Femur (tissue), 1 donor: ENCODE measurements at regions not wholly inside any gene's neighbourhood (a gene's known extent, or its start where the extent isn't known, plus 50 kb on each side); places are given as distances from the start of the nearest gene placed in this dataset.

ENCODE experiments used
- DNase-seq: peaks from one replicate; pipeline ENCODE4 v3.0.0-alpha.2; 2017

DNA sequence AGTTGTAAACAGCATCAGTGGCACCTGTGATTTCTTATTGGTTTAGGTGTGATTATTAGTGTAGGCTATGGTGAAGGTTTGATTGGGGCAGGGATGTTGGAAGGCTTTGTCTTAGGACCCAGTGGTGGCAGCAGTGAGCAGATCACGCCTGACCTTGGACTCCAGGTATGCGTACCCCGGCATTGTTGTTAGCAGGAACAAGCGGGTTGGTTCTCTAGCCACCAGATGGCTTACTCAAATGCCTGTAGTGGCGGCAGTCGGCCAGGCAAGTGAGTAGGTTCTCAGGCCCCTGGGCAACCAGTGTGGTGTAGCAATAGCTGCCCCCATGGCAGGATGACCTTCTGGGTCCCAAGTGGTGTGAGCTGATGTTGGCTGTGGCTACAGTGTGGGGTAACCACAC lies 558.3 kb downstream of the KCNJ3 start:
- no peak for DNase-seq

DNA sequence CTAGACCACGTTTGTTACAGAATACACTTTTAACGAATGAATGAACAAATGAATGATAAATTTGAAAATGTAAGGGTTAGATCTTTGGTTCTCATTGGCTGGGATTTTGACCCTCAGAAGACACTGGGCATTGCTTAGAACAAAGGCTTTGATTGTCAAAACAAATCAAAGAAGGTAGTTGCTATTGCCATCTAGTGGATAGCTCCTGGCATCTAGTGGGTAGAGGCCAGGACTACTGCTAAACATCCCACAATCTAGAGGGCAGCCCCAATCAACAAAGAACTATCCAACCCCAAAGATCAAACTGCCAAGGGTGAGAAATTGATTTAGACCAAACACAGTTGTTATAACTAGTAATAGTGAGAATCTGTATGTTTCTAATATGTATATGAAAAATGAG lies 552.3 kb downstream of the KCNJ3 start:
- DNase-seq: no peak

DNA sequence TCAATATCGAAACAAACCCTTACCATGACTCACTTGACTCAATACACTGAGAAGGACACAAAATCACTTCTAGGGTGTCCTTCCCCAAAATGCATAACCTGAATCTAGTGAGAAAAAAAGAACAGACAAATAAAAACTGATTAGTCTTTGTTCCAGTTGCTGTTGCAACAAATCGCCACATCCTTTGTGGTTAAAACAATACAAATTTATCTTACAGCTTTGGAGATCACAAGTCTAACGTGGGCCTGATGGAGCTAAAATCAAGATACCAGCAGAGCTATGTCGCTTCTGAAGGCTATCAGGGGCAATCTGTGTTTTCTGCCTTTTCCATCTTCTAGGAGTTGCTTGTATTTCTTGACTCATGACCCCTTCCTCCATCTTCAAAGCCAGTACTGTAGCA lies 541.7 kb downstream of the KCNJ3 start:
- DNase-seq: no peak

- DNase-seq: no peak
Observed at GRCh38 chr2:155235710-155236109, 537.2 kb downstream of the KCNJ3 start.

DNA sequence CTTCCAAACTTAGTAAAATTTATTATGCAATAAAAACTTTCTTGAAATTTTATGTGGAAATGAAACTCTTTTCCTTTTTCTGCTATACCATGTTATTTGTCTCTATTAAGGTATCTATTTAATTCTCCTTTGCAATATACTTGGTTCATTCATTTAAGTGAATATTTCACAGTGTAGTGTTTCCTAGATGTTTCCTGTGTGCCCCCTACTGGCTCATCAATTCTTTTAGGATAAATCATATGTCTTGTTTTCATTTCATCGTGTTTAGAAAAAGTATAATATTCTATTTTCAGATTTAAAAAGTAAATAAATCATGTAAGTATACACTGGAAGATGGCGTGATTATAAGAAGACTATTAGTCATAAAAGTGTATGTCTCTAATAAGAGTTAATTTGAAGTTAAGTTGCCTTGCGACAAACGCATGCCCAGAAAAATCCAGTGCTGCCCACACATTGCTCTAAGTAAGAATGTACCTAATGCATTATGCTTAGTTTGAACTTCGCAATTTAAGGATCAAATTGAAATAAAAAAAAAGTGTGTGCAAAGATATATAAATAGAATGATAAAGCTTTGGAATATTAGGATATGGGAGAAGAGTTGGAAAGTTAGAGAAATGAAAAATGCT lies 525.4 kb downstream of the KCNJ3 start:
- no peak for DNase-seq

GRCh38 chr2:155218945-155219344 lies 520.5 kb downstream of the KCNJ3 start:
- no peak for DNase-seq

GRCh38 chr2:155218292-155218924 lies 519.9 kb downstream of the KCNJ3 start:
- no peak for DNase-seq

DNA sequence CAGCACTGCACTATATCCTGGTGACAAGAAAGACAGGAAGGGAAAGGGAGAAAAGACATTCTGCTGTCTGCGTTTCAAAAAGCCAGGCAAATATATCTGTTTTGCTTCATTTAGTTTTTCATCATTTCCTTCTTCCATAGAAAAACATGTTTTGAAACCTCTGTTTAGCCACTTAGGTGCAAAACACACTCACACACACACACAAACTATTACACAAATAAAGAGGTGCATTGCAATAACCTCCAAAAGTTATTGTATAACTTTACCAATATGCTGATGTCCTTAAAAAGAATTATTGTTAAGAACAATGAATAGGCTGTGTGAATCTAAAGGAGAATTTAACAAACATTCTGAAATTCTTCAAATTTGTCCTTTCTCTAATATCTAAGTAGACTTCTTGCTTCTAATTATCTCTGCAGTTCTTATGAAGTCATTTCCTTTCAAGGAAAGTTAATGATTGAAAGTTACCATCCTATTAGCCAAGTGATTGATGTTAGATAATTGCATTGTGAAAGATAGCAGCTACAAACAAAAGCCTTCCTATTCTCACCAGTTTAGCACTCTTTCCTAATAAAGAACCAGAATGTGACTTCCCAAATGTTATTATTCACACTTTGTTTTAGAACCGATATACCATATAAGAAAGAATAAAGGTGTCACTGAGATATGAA lies 516.7 kb downstream of the KCNJ3 start:
- no peak for DNase-seq

GRCh38 chr2:155209696-155210450 lies 511.4 kb downstream of the KCNJ3 start:
- DNase-seq: no peak

DNA sequence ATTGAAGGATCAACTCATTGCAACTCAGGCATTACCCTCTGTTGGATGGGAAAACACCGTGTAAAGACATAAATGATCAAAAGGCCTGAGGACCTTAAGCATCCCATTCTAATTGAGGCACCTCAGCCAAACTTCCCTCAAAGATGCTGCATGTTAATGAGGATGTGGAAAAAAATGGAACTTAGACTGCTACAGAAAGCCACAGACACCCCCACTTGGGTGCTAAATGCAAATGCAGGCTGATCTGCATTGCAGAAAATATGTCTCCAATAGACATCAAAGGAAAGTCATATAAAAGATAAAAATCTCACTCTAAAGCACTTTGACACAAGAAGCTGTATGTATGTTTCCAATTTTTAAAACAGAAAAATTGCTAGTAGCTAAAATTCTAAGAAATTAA lies 504.7 kb downstream of the KCNJ3 start:
- no peak for DNase-seq

GRCh38 chr2:155200753-155201152 lies 502.3 kb downstream of the KCNJ3 start:
- DNase-seq: no peak

GRCh38 chr2:155190342-155190741 lies 491.8 kb downstream of the KCNJ3 start:
- DNase-seq: no peak

GRCh38 chr2:155178921-155179320 lies 480.4 kb downstream of the KCNJ3 start:
- DNase-seq: no peak

DNA sequence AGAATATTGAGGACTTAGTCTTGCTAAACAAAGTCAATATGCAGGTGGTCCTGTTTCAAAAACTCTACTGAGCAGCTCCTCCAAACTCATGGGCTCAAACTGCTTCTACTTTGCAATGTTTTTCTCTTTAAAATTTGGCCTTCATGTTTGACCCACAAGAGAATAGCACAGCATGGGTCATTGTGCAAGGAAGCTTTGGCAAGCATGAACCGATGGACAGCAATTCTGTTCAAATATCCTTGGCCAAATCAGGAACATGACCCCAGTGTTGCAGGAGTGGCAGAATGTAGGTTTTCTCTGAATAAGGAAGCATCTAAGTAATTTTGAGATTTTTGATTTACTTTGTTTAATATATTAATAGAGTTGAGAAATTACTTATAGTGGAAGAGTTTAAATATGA lies 477.9 kb downstream of the KCNJ3 start:
- no peak for DNase-seq

GRCh38 chr2:155169317-155169716 lies 470.8 kb downstream of the KCNJ3 start:
- DNase-seq: no peak

DNA sequence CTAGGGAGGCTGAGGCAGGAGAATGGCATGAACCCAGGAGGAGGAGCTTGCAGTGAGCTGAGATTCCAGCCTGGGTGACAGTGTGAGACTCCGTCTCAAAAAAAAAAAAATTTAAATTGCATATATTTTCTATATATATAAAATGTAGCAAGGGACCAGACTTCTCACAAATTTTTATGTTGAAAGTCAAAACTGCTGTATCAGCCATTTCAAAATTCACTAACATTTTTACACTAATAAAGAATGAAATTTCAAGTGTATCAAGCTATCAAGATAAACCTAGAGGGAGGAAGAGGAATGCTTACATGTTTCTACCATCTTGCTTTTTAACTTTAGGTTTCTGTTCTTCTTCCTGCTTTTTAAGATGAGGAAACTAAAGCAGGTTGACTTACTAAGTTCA lies 464.0 kb downstream of the KCNJ3 start:
- no peak for DNase-seq

- DNase-seq: no peak
Observed at GRCh38 chr2:155161314-155161713, 462.8 kb downstream of the KCNJ3 start.

DNA sequence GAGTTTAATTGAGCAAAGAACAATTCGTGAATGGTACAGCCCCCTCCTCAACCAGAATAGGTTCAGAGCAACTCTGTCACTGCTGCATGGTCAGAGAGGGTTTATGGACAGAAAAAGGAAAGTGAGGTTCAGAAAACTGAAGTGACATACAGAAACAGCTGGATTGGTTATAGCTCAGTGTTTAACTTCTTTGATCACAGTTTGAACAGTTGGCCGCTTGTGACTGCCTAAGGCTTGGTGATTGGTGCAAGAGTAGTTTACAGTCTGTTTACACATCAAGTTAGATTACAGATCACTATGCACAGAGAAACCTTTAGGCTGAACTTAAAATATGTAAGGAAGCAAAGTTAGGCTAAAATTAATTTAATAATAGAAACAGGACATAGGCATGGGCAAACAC lies 459.2 kb downstream of the KCNJ3 start:
- no peak for DNase-seq

DNA sequence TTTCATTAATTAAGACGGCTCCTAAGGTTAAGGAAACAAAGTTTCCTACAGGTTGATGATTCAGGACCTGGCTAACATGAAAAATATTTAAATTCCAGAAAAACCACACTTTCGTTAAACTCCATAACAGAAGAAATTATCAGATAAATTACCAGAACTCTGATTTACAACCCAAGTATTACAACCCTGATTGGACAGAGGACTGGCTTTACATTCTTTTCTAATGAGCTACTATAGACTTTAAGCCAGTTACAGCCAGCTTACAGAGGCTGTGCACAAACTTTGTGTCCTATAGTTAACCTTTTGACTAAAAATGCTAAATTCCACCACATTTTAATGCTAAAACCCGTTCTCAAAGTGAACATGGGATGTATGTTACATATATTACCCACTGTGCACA lies 458.6 kb downstream of the KCNJ3 start:
- no peak for DNase-seq

GRCh38 chr2:155151945-155152344 lies 453.4 kb downstream of the KCNJ3 start:
- DNase-seq: no peak

GRCh38 chr2:155151472-155151871 lies 453.0 kb downstream of the KCNJ3 start:
- DNase-seq: no peak

- DNase-seq: peak; percentile 19
Observed at GRCh38 chr2:155145758-155146229, 447.3 kb downstream of the KCNJ3 start.

GRCh38 chr2:155141418-155141817 lies 442.9 kb downstream of the KCNJ3 start:
- no peak for DNase-seq
